HG03521 (cell line): ENCODE measurements at regions not wholly inside any gene's neighbourhood (a gene's known extent, or its start where the extent isn't known, plus 50 kb on each side); places are given as distances from the start of the nearest gene placed in this dataset.
"Not testable (repeated sequence)": the region's sequence is repeated elsewhere in the genome, so short reads cannot be mapped to it uniquely, and the experiment has no call there.

Source experiments
- ATAC-seq: cut with Tn5 transposase; IDR thresholded peaks from one replicate; pipeline ENCODE4 v1.9.1; 2021; ENCODE audit warnings: mild to moderate bottlenecking, moderate library complexity; ENCODE audit not compliant: unreplicated experiment

DNA sequence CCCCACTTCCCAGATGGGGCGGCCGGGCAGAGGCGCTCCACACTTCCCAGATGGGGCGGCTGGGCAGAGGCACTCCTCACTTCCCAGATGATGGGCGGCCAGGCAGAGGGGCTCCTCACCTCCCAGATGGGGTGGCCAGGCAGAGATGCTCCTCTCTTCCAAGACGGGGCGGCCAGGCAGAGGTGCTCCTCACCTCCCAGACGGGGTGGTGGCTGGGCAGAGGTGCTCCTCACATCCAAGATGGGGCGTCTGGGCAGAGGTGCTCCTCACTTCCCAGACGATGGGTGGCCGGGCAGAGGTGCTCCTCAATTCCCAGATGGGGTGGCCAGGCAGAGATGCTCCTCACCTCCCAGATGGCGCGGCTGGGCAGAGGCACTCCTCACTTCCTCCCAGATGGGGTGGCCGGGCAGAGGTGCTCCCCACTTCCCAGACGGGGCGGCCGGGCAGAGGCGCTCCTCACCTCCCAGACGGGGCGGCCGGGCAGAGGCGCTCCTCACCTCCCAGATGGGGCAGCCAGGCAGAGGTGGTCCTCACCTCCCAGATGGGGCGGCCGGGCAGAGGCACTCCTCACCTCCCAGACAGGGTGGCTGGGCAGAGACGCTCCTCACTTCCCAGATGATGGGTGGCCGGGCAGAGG lies 275.2 kb downstream of the LIPI start:
- ATAC-seq = not testable (repeated sequence)

- not testable (repeated sequence) for ATAC-seq
These were observed 275.8 kb downstream of the LIPI start for GRCh38 chr21:13934887-13935342.

- not testable (repeated sequence) for ATAC-seq
These were observed 287.6 kb downstream of the LIPI start for GRCh38 chr21:13923175-13923574.

DNA sequence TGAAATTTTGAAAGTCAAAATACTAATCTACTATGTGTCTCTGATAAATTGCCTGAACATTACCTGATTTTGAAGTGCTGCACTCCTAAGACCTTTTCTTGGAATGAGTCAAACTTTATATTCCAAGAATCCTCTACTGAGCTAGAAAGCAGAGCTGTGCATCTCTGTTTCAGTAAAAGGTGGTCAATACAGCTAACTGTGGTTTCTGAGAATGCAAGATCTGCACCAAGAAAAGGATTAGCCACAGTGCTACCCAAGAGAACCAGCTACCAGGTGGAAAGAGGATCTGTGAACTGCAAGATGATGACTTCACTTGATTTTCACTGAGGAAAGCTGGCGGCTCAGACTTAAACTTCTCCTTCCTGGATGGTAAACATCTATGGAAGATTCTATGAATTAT lies 289.3 kb downstream of the LIPI start:
- ATAC-seq = not testable (repeated sequence)

GRCh38 chr21:13907385-13907784 lies 297.8 kb downstream of the POTED start:
- not testable (repeated sequence) for ATAC-seq

- not testable (repeated sequence) for ATAC-seq
These were observed 287.1 kb downstream of the POTED start for GRCh38 chr21:13896596-13897247.

DNA sequence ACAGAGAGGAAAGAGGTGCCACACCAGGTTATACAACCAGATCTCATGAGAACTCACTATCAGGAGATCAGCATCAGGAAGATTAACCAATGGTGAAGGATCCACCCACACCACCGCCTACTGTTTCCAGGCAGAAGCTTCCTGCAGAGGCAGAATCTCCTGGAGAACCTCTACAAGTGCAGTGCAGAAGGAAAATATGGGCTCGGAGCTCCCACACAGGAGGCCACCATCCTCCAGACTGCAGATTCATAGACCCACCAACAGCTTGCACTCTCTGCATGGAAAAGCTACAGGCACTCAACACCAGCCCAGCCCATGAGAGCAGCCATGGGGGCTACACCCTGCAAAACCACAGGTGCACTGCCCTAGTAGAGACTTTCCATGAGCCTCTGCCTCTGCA lies 284.0 kb downstream of the POTED start:
- ATAC-seq = not testable (repeated sequence)

GRCh38 chr21:13893025-13893424 lies 283.4 kb downstream of the POTED start:
- ATAC-seq = not testable (repeated sequence)

- not testable (repeated sequence) for ATAC-seq
These were observed 282.7 kb downstream of the POTED start for GRCh38 chr21:13892146-13892751.

- not testable (repeated sequence) for ATAC-seq
These were observed 279.6 kb downstream of the POTED start for GRCh38 chr21:13889176-13889575.

- ATAC-seq = not testable (repeated sequence)
These were observed 274.2 kb downstream of the POTED start for GRCh38 chr21:13883641-13884395.

DNA sequence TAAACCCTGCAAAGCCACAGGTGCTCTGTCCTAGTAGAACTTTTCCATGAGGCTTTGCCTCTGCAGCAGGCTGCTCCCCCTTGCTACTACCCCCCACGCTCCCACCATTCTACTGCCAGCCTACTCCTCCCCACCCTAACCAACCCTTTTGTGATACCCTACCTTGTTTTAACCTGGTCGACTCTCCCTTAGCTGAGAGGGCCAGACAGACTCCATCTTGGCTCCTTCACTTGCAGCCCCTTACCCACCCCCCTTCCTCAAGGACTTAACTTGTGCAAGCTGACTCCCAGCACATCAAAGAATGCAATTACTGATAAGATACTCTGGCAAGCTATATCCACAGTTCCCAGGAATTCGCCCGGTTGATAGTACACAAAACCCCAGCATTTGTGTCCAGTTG lies 267.9 kb downstream of the POTED start:
- ATAC-seq = not testable (repeated sequence)

GRCh38 chr21:13876999-13877398 lies 267.4 kb downstream of the POTED start:
- not testable (repeated sequence) for ATAC-seq

DNA sequence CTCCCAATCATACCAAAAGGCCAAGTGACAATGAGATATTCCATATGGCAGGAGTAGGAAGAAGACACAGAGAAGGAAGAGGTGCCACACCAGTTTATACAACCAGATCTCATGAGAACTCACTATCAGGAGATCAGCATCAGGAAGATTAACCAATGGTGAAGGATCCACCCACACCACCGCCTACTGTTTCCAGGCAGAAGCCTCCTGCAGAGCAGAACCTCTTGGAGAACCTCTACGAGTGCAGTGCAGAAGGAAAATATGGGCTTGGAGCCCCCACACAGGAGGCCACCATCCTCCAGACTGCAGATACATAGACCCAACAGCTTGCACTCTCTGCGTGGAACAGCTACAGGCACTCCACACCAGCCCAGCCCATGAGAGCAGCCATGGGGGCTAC lies 264.4 kb downstream of the POTED start:
- ATAC-seq = not testable (repeated sequence)

DNA sequence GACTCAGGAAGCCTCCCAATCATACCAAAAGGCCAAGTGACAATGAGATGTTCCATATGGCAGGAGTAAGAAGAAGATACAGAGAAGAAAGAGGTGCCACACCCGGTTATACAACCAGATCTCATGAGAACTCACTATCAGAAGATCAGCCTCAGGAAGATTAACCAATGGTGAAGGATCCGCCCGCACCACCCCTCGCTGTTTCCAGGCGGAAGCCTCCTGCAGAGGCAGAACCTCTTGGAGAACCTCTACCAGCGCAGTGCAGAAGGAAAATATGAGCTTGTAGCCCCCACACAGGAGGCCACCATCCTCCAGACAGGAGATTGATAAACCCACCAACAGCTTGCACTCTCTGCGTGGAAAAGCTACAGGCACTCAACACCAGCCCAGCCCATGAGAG lies 245.1 kb downstream of the POTED start:
- no peak for ATAC-seq

GRCh38 chr21:13850808-13851207 lies 241.2 kb downstream of the POTED start:
- not testable (repeated sequence) for ATAC-seq

- not testable (repeated sequence) for ATAC-seq
These were observed 239.9 kb downstream of the POTED start for GRCh38 chr21:13849489-13849888.

GRCh38 chr21:13846718-13847117 lies 237.1 kb downstream of the POTED start:
- not testable (repeated sequence) for ATAC-seq

GRCh38 chr21:13844574-13844973 lies 235.0 kb downstream of the POTED start:
- not testable (repeated sequence) for ATAC-seq

DNA sequence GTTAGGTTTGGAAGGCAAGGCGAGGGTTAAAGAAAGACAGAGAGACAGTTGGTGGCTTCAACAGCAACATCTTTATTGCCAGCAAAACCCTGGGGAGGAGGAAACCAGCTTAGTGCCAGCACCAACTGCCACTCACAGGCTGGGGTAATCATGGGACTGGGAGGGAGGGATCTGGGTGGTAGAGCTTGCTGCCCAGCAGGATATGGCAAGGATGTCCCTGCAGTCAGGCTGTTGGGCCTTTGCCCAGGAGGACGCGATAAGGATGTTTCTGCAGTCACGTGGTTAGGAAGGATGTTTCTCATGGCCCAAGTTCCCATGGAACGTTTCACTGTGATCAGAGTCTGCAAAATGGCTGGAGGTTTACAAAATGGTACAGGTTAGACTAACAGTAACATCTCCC lies 233.5 kb downstream of the POTED start:
- ATAC-seq = not testable (repeated sequence)

DNA sequence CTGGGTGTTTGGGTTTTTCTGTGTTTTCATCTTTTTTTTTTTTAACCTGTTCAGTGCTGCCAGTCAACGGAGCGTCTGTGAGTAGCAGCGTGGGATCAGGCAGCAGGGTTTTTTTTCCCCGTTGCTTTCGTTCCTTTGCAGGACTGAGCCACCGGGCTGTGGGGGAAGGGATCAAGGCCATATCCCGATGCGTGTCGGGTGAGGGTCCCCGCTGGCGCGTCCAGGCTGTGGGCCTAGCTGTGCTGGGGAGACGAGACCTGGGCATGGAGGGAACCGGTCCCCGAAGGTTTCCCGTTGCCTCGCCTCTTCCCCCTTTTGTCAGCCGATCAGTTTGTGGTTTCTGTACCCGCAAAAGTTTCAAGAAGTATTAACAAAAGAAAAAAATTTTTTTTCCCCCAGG lies 218.1 kb downstream of the POTED start:
- ATAC-seq = not testable (repeated sequence)
